GM12878 (cell line): ENCODE measurements at regions not wholly inside any gene's neighbourhood (a gene's known extent, or its start where the extent isn't known, plus 50 kb on each side); places are given as distances from the start of the nearest gene placed in this dataset.

Experiments
- ATAC-seq: fragments of 200-7000 bp; cut with Tn5 transposase; 3 replicates; pipeline ENCODE4 v1.9.1; 2020; ENCODE audit warnings: mild to moderate bottlenecking, moderate library complexity
- BruUV-seq: library from RNA; stranded (reverse); fragments of 400-500 nt; replicated peaks from 2 replicates; lab custom pipeline; 2021; lab: Mats Ljungman, UMichigan
- CTCF ChIA-PET: fragments of 300-600 bp; sonication (Branson Sonifier 250); formaldehyde crosslinking; extraction: SDS; loops from one replicate; lab custom pipeline; 2021; ENCODE audit warnings: inconsistent platforms; lab: Yijun Ruan, JAX
- POLR2A ChIA-PET: fragments of 350-600 bp; formaldehyde crosslinking; extraction: SDS; loops from one replicate; lab custom pipeline; 2021; ENCODE audit warnings: inconsistent platforms; lab: Charles Lee
- RAD21 ChIA-PET: fragments of 300-600 bp; sonication (Branson Sonifier 250); formaldehyde crosslinking; loops from one replicate; lab custom pipeline; 2023; ENCODE audit warnings: antibody characterized with exemption; ENCODE audit not compliant: unreplicated experiment; lab: Charles Lee
- SMC1A ChIA-PET: fragments of 300-600 bp; sonication (Branson Sonifier 250); formaldehyde crosslinking; loops from one replicate; lab custom pipeline; 2023; ENCODE audit not compliant: unreplicated experiment, uncharacterized antibody; lab: Charles Lee
- DNase-seq: peaks from one replicate; pipeline ENCODE4 v3.0.0-alpha.2; 2011; ENCODE audit warnings: low read depth, low spot score
- FAIRE-seq: peaks from 3 replicates; lab custom pipeline; 2011; peaks lifted over from hg19 to GRCh38; lab: Jason Lieb, UNC
- H2AFZ ChIP-seq: 2 replicates; pipeline ENCODE4 v1.6.0; 2011; ENCODE audit warnings: low read depth, low read length, control low read depth; ENCODE audit not compliant: control insufficient read depth
- H3K27ac ChIP-seq: 2 replicates; pipeline ENCODE4 v1.5.1; 2011; ENCODE audit warnings: control low read depth; ENCODE audit not compliant: control insufficient read depth, insufficient read depth
- H3K27me3 ChIP-seq, 2 experiments: replicated peaks in 1 of 2; 2 replicates each; pipeline versions ENCODE4 v1.6.0 to v1.6.1; 2011; ENCODE audit warnings: low read length in 1 of 2; ENCODE audit not compliant: control insufficient read depth in 2 of 2, insufficient read depth in 2 of 2
- H3K36me3 ChIP-seq, 2 experiments: 2 replicates each; pipeline ENCODE4 v1.5.1; 2011; ENCODE audit warnings: low read length in 1 of 2; ENCODE audit not compliant: control insufficient read depth in 2 of 2, insufficient read depth in 2 of 2
- H3K4me1 ChIP-seq: 2 replicates; pipeline ENCODE4 v1.6.1; 2011; ENCODE audit warnings: mild to moderate bottlenecking, low read length, moderate library complexity, mixed read lengths; ENCODE audit not compliant: control insufficient read depth, insufficient read depth
- H3K4me2 ChIP-seq: 2 replicates; pipeline ENCODE4 v1.6.0; 2011; ENCODE audit warnings: control low read depth; ENCODE audit not compliant: control insufficient read depth, insufficient read depth
- H3K4me3 ChIP-seq: fragments of 200-600 bp; sonication (generic); 2 replicates; pipeline ENCODE4 v1.5.1; 2016
- H3K79me2 ChIP-seq: 2 replicates; pipeline ENCODE4 v1.6.0; 2011; ENCODE audit warnings: low read length; ENCODE audit not compliant: control insufficient read depth, insufficient read depth
- H3K9ac ChIP-seq: 2 replicates; pipeline ENCODE4 v1.8.0; 2011; ENCODE audit warnings: low read length, control low read depth, mixed read lengths; ENCODE audit not compliant: control insufficient read depth, insufficient read depth
- H3K9me3 ChIP-seq: replicated peaks from 3 replicates; pipeline ENCODE4 v1.5.1; 2011; ENCODE audit warnings: mild to moderate bottlenecking, low read length; ENCODE audit not compliant: control insufficient read depth, insufficient read depth
- H4K20me1 ChIP-seq: 2 replicates; pipeline ENCODE4 v1.6.0; 2011; ENCODE audit not compliant: control insufficient read depth, insufficient read depth
- ATF3 ChIP-seq: IDR thresholded peaks from 2 replicates; pipeline ENCODE4 v1.6.1; 2011; ENCODE audit warnings: low read depth, mild to moderate bottlenecking, low read length, moderate library complexity, borderline replicate concordance; ENCODE audit errors: extremely low read depth
- CEBPZ ChIP-seq: fragments of 150-350 bp; IDR thresholded peaks from 2 replicates; pipeline ENCODE4 v1.6.1; 2016; ENCODE audit warnings: low read depth, low read length
- EGR1 ChIP-seq, 2 experiments: IDR thresholded peaks; 1 replicate in 1 of 2; 2 replicates in 1 of 2; pipeline ENCODE4 v1.6.1; 2011 to 2012; ENCODE audit warnings: low read depth in 2 of 2, low read length in 2 of 2, borderline replicate concordance in 1 of 2, mild to moderate bottlenecking in 1 of 2, moderate library complexity in 1 of 2
- HDAC6 ChIP-seq: fragments of 200-600 bp; sonication (generic); IDR thresholded peaks from one replicate; pipeline ENCODE4 v1.8.0; 2017; ENCODE audit warnings: antibody characterized with exemption; ENCODE audit not compliant: unreplicated experiment
- JUNB ChIP-seq: IDR thresholded peaks from 2 replicates; pipeline ENCODE4 v1.6.1; 2016; ENCODE audit warnings: antibody characterized with exemption, mild to moderate bottlenecking
- MAX ChIP-seq: IDR thresholded peaks from 2 replicates; pipeline ENCODE4 v1.6.1; 2012; ENCODE audit warnings: low read depth, low read length, improper control_type of control experiment
- PRDM15 ChIP-seq: fragments of 450-650 bp; formaldehyde crosslinking; IDR thresholded peaks from 2 replicates; pipeline ENCODE4 v1.4.0; 2020; ENCODE audit warnings: mild to moderate bottlenecking, moderate library complexity
- RAD51 ChIP-seq: fragments of 450-650 bp; IDR thresholded peaks from 2 replicates; pipeline ENCODE4 v1.6.1; 2016; ENCODE audit warnings: moderate library complexity, mild to moderate bottlenecking, inconsistent platforms
- ZBED1 ChIP-seq: IDR thresholded peaks from 2 replicates; pipeline ENCODE4 v1.6.1; 2016; ENCODE audit warnings: borderline replicate concordance
- ZNF217 ChIP-seq: fragments of 450-650 bp; IDR thresholded peaks from 2 replicates; pipeline ENCODE4 v1.6.1; 2017; ENCODE audit warnings: antibody characterized with exemption, mild to moderate bottlenecking
- WGBS: methylation state at CpG from one replicate; pipeline ENCODE4 v1.1.6; 2016; ENCODE audit warnings: low lambda C conversion rate; ENCODE audit not compliant: insufficient replicate concordance, insufficient coverage; ENCODE audit errors: missing lambda C conversion rate; 5-methylcytosine and 5-hydroxymethylcytosine counted together
- in situ Hi-C: fragments of 300-500 bp; cut with MboI; formaldehyde crosslinking; loops from 9 replicates; pipeline ENCODE4 v1.14.3; 2018; ENCODE audit warnings: mixed read lengths
- intact Hi-C: fragments of 100-400 bp; cut with micrococcal nuclease; formaldehyde crosslinking; loops from one replicate; pipeline ENCODE4 v1.14.2; 2022; ENCODE audit not compliant: unreplicated experiment

GRCh38 chr7:52253953-52254352, 781.5 kb upstream of the POM121L12 start:
- SMC1A ChIA-PET: interaction anchor here (1.5 kb wide), 1 partner anchor 36 kb away, joined by 3 read pairs; no protein-coding TSS in a partner anchor
- no TSS peak for BruUV-seq
- H4K20me1 ChIP-seq: no peaks in the 10 kb centered on the region

GRCh38 chr7:52249741-52250140, 785.7 kb upstream of the POM121L12 start:
- Histone ChIP-seq H3K4me1 (no peaks in the 10 kb centered on the region), H3K4me3 (no peak overlapping the region), H4K20me1 (no peaks in the 10 kb centered on the region), H3K27me3 (no peaks in the 10 kb centered on the region), H3K79me2 (no peaks in the 10 kb centered on the region), H3K9ac (no peak overlapping the region), H3K36me3 (no peaks in the 10 kb centered on the region), H3K4me2 (no peak overlapping the region), H3K27ac (no peak overlapping the region), H3K9me3 (no peaks in the 10 kb centered on the region), H2AFZ (no peak overlapping the region)
- ATAC-seq (no peak), DNase-seq (no peak), FAIRE-seq (no peak)
- 39% methylated on average over 6 of the region's 6 CpGs for WGBS
- in situ Hi-C loops: no loop called here
- intact Hi-C loops: no loop called here
- no TSS peak for BruUV-seq
- ChIA-PET SMC1A (no interaction called here), RAD21 (no interaction called here), POLR2A (no interaction called here), CTCF (no interaction called here)
- TF ChIP-seq PRDM15 (CRISPR knock-in tag) (no peak), RAD51 (no peak), ZNF217 (no peak), ATF3 (no peak), JUNB (no peak), EGR1 (IDR thresholded peaks at IDR 0.05; ENCODE audit: borderline replicate concordance in 1 of 2, low read depth in 2 of 2, low read length in 2 of 2) (no peak), ZBED1 (no peak), CEBPZ (no peak)

More at GRCh38 chr7:52253953-52254352, 781.5 kb upstream of the POM121L12 start:
- in situ Hi-C loops (no loop called here), intact Hi-C loops (no loop called here)
- no peaks in the 10 kb centered on the region for H3K36me3 ChIP-seq
- H3K27ac ChIP-seq: no peak overlapping the region
- H3K9ac ChIP-seq: no peak overlapping the region
- H3K79me2 ChIP-seq: no peaks in the 10 kb centered on the region
- H3K4me3 ChIP-seq: no peak overlapping the region
- no peaks in the 10 kb centered on the region for H3K4me1 ChIP-seq
- ChIA-PET POLR2A (interaction anchor here (0.6 kb wide), 1 partner anchor 105 kb away, joined by 3 read pairs; no protein-coding TSS in a partner anchor), RAD21 (no interaction called here), CTCF (interaction anchor here (0.8 kb wide), 1 partner anchor 34 kb away, joined by 4 read pairs; no protein-coding TSS in a partner anchor)
- no peak for DNase-seq
- no peaks in the 10 kb centered on the region for H3K9me3 ChIP-seq
- no peaks in the 10 kb centered on the region for H3K27me3 ChIP-seq
- no peak overlapping the region for H3K4me2 ChIP-seq
- WGBS: under 1% methylated on average over 5 of the region's 5 CpGs
- FAIRE-seq: no peak
- ATAC-seq: no peak
- no peak overlapping the region for H2AFZ ChIP-seq
- TF ChIP-seq HDAC6 (no peak), MAX (no peak)
